Astrocyte of the spinal cord (primary cell): ENCODE measurements at regions not wholly inside any gene's neighbourhood (a gene's known extent, or its start where the extent isn't known, plus 50 kb on each side); places are given as distances from the start of the nearest gene placed in this dataset.
"Not testable (repeated sequence)": the region's sequence is repeated elsewhere in the genome, so short reads cannot be mapped to it uniquely, and the experiment has no call there.

ENCODE experiments used
- DNase-seq: peaks from one replicate; pipeline ENCODE4 v3.0.0; 2011; ENCODE audit warnings: low read depth, low spot score
- H3K4me3 ChIP-seq: 2 replicates; pipeline ENCODE4 v1.5.1; 2011; ENCODE audit warnings: low read depth, mild to moderate bottlenecking, low read length, moderate library complexity
- CTCF ChIP-seq: IDR thresholded peaks from 2 replicates; pipeline ENCODE4 v1.5.1; 2012; ENCODE audit warnings: low read depth, mild to moderate bottlenecking, low read length, inconsistent platforms
- in situ Hi-C: cut with HindIII; loops from 2 replicates; pipeline ENCODE4 v1.10.0; 2017; ENCODE audit warnings: low sequenced_read_pairs

GRCh38 chr3:75579981-75580782 lies 83.9 kb upstream of the FRG2C start:
- peak; percentile 0 for DNase-seq
- in situ Hi-C loops: not testable (repeated sequence)
- TF ChIP-seq CTCF: peak; percentile 21
- H3K4me3 ChIP-seq: peak overlapping the region; percentile 20

- DNase-seq, H3K4me3 ChIP-seq, in situ Hi-C loops: not testable (repeated sequence)
Observed at GRCh38 chr3:75582536-75582935, 81.6 kb upstream of the FRG2C start.

DNA sequence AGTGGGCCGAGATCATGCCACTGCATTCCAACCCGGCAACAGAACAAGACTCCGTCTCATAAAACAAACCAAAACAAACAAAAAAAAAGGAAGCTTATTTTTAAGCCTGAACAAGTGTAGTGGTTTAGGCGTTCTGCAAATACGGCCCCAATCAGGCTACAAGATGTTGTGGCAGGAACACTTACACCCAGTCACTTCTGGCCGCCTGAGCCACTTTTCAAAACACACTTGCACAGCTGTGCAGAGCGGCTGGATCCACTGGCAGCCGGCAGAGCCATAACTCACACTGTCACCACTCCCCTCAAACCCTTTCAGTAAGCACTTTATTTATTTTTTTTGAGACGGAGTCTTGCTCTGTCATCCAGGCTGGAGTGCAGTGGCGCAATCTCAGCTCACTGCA lies 81.0 kb upstream of the FRG2C start:
- in situ Hi-C loops, H3K4me3 ChIP-seq, DNase-seq: not testable (repeated sequence)

DNA sequence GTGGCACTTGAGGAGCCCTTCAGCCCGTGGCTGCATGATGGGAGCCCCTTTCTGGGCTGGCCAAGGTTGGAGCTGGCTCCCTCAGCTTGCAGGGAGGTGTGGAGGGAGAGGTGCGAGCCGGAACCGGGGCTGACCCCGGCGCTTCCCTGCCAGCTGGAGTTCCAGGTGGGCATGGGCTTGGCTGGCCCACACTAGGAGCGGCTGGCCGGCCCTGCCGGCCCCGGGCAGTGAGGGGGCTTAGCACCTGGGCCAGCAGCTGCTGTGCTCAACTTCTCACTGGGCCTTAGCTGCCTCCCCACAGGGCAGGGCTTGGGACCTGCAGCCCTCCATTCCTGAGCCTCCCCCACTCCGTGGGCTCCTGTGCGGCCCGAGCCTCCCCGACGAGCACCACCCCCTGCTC lies 76.4 kb upstream of the FRG2C start:
- in situ Hi-C loops, DNase-seq: not testable (repeated sequence)

DNA sequence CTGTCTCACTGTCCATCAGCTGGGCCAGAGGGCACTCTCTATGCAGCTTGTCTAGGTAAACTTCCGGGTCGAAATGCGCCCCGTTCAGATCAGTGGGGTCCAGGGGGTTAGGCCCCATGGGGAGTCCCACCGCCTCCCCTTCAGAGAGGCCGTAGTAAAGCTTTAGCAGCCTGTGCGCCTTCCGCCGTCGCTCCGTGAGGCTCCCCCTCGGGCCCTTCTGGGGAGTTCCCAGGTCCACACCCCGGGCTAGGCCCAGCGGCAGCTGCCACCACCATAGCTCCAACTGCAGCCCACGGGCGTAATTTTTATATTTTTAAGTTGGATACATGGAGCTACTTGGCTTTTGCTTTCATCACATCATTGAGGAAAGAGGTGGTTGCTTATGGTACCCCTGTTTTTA lies 73.7 kb upstream of the FRG2C start:
- DNase-seq, H3K4me3 ChIP-seq, in situ Hi-C loops: not testable (repeated sequence)

More for the DNA sequence above, 76.4 kb upstream of the FRG2C start:
- H3K4me3 ChIP-seq: not testable (repeated sequence)

GRCh38 chr3:75604286-75604934 lies 59.7 kb upstream of the FRG2C start:
- DNase-seq, in situ Hi-C loops: not testable (repeated sequence)

DNA sequence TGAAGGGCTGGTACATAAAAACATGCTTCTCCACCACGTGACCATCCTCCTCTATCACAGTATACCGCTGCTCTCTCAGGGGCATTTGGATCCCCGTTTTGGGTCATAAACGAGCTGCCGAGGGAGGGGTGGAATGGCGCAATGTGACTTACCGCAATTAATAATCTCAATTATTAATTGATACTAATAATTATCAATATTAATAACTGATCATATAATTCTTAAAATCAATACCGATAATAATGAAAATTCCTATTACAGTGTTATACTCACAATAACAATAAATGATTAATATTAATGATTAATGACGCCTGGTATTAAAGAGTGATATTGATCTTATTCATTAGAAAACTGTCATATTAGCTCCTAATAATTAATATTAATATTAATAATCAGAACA lies 56.1 kb upstream of the FRG2C start:
- DNase-seq, H3K4me3 ChIP-seq, in situ Hi-C loops: not testable (repeated sequence)

More at GRCh38 chr3:75604286-75604934, 59.7 kb upstream of the FRG2C start:
- not testable (repeated sequence) for H3K4me3 ChIP-seq

DNA sequence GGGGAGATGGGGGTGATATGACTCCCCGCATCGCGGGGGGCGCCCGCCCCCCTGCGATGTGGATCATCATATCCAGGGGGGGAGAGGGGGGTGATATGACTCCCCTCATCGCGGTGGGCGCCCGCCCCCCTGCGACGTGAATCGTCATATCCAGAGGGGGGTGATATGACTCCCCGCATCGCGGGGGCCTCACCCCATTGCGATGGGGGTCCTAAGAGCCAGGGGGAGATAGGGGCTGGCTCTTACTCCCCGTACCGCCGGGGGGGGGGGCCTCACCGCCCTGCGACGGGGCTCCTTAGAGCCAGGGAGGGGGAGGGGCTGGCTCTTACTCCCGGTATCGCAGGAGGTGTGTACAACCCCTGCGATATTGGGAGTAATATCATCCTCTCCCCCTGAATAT lies 54.5 kb upstream of the FRG2C start:
- in situ Hi-C loops, DNase-seq, H3K4me3 ChIP-seq: not testable (repeated sequence)

- no peak overlapping the region for H3K4me3 ChIP-seq
- DNase-seq: no peak
- no peak for TF ChIP-seq CTCF
- in situ Hi-C loops: no loop called here
Observed at GRCh38 chr3:75610773-75611172, 53.4 kb upstream of the FRG2C start.

DNA sequence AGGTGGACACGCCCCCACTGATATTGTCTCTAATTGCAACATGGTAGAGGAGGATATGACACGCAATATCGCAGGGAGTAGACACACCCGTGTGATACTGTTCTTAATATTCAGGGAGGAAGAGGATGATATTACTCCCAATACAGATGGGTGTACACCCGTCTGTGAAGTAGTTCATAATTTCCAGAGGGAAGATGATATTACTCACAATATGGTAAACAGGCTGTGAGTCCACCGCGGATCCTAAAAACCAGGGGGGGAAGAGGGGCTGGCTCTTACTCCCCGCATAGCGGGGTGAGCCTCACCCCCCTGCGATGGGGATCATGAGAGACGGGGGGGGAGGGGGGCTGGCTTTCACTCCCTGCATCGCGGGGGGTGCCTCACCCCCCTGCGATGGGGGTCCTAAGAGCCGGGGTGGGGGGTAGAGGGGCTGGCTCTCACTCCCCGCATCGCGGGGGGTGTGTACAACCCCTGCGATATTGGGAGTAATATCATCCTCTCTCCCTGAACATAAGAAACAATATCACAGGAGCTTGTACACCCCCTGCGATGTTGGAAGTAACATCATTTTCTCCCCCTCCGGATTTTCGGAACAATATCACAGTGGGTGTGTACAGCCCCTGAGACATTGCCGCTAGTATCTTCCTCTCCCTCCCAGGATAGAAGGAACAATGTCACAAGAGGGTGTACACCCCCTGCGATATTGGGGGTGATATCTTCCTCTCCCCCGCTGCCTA lies 52.2 kb upstream of the FRG2C start:
- in situ Hi-C loops, DNase-seq, H3K4me3 ChIP-seq: not testable (repeated sequence)
